ENCODE measurements at regions not wholly inside any gene's neighbourhood (a gene's known extent, or its start where the extent isn't known, plus 50 kb on each side); places are given as distances from the start of the nearest gene placed in this dataset.

- TF ChIP-seq CTCF (IDR thresholded peaks at IDR 0.05) (no peak), REST (IDR thresholded peaks at IDR 0.05; ENCODE audit: low read depth, low read length) (no peak), PBX3 (IDR thresholded peaks at IDR 0.05) (no peak), YY1 (IDR thresholded peaks at IDR 0.05; ENCODE audit: low read depth) (no peak), RAD21 (IDR thresholded peaks at IDR 0.05; ENCODE audit: low read length) (no peak), EP300 (IDR thresholded peaks at IDR 0.05; ENCODE audit: borderline replicate concordance in 1 of 2, low read depth in 1 of 2, low read length in 1 of 2) (no peak)
These were observed 78.5 kb downstream of the FOXD1 start for GRCh38 chr5:73370095-73370494.
